ENCODE measurements at regions not wholly inside any gene's neighbourhood (a gene's known extent, or its start where the extent isn't known, plus 50 kb on each side); places are given as distances from the start of the nearest gene placed in this dataset.
"Not testable (repeated sequence)": the region's sequence is repeated elsewhere in the genome, so short reads cannot be mapped to it uniquely, and the experiment has no call there.

- TF ChIP-seq POLR2A (IDR thresholded peaks at IDR 0.05): no peak
- TF ChIP-seq POLR2AphosphoS5 (IDR thresholded peaks at IDR 0.05): no peak
- TF ChIP-seq EP300 (IDR thresholded peaks at IDR 0.05): no peak
- no peak for TF ChIP-seq CTCF (IDR thresholded peaks at IDR 0.05)
- no peaks in the 10 kb centered on the region for H3K36me3 ChIP-seq
- 46% methylated on average over 2 of the region's 2 CpGs for WGBS
- H3K4me3 ChIP-seq: no peak overlapping the region
- no peaks in the 10 kb centered on the region for H3K4me1 ChIP-seq
- H3K27ac ChIP-seq: no peak overlapping the region
- no peaks in the 10 kb centered on the region for H3K9me3 ChIP-seq
- DNase-seq (ENCODE audit: low spot score in 2 of 2): no peak
- H3K27me3 ChIP-seq: no peaks in the 10 kb centered on the region
These were observed 785.6 kb downstream of the NTRK3 start for GRCh38 chr15:87470923-87471322.

GRCh38 chr15:87463956-87464355 is 792.6 kb downstream of the NTRK3 start:
- WGBS: 90% methylated on average over 2 of the region's 7 CpGs
- DNase-seq (ENCODE audit: low spot score in 2 of 2); H3K36me3 ChIP-seq; H3K27me3 ChIP-seq; H3K4me3 ChIP-seq; H3K27ac ChIP-seq; H3K4me1 ChIP-seq; H3K9me3 ChIP-seq: not testable (repeated sequence)

GRCh38 chr15:87461631-87462030 is 794.9 kb downstream of the NTRK3 start:
- Histone ChIP-seq H3K4me3 (no peak overlapping the region), H3K9me3 (no peaks in the 10 kb centered on the region), H3K27me3 (no peaks in the 10 kb centered on the region), H3K27ac (no peak overlapping the region), H3K4me1 (no peaks in the 10 kb centered on the region), H3K36me3 (no peaks in the 10 kb centered on the region)
- no peak for DNase-seq (ENCODE audit: low spot score in 2 of 2)
- no peak for TF ChIP-seq POLR2AphosphoS5 (IDR thresholded peaks at IDR 0.05)
- TF ChIP-seq POLR2A (IDR thresholded peaks at IDR 0.05): no peak
- no peak for TF ChIP-seq EP300 (IDR thresholded peaks at IDR 0.05)
- no peak for TF ChIP-seq CTCF (IDR thresholded peaks at IDR 0.05)

GRCh38 chr15:87454860-87455259 is 801.7 kb downstream of the NTRK3 start:
- Histone ChIP-seq H3K27me3 (no peaks in the 10 kb centered on the region), H3K9me3 (no peaks in the 10 kb centered on the region), H3K4me1 (no peaks in the 10 kb centered on the region), H3K4me3 (no peak overlapping the region), H3K27ac (no peak overlapping the region), H3K36me3 (no peaks in the 10 kb centered on the region)
- no peak for DNase-seq (ENCODE audit: low spot score in 2 of 2)
- TF ChIP-seq POLR2A (IDR thresholded peaks at IDR 0.05) (no peak), POLR2AphosphoS5 (IDR thresholded peaks at IDR 0.05) (no peak)
- WGBS: 86% methylated on average over 1 of the region's 1 CpG

- no peaks in the 10 kb centered on the region for H3K9me3 ChIP-seq
- no peaks in the 10 kb centered on the region for H3K36me3 ChIP-seq
- WGBS: 32% methylated on average over 1 of the region's 1 CpG
- no peaks in the 10 kb centered on the region for H3K4me1 ChIP-seq
- TF ChIP-seq CTCF (IDR thresholded peaks at IDR 0.05) (no peak), POLR2AphosphoS5 (IDR thresholded peaks at IDR 0.05) (no peak), POLR2A (IDR thresholded peaks at IDR 0.05) (no peak), EP300 (IDR thresholded peaks at IDR 0.05) (no peak)
- no peak for DNase-seq (ENCODE audit: low spot score in 2 of 2)
- no peak overlapping the region for H3K27ac ChIP-seq
- no peak overlapping the region for H3K4me3 ChIP-seq
- no peaks in the 10 kb centered on the region for H3K27me3 ChIP-seq
These were observed 806.2 kb downstream of the NTRK3 start for GRCh38 chr15:87450314-87450713.

GRCh38 chr15:87439090-87439489 is 817.4 kb downstream of the NTRK3 start:
- no peak for DNase-seq (ENCODE audit: low spot score in 2 of 2)
- H3K4me1 ChIP-seq: no peaks in the 10 kb centered on the region
- no peaks in the 10 kb centered on the region for H3K9me3 ChIP-seq
- H3K27me3 ChIP-seq: no peaks in the 10 kb centered on the region
- TF ChIP-seq CTCF (IDR thresholded peaks at IDR 0.05) (no peak), POLR2AphosphoS5 (IDR thresholded peaks at IDR 0.05) (no peak), POLR2A (IDR thresholded peaks at IDR 0.05) (no peak), EP300 (IDR thresholded peaks at IDR 0.05) (no peak)
- WGBS: 57% methylated on average over 2 of the region's 2 CpGs
- H3K27ac ChIP-seq: no peak overlapping the region
- no peaks in the 10 kb centered on the region for H3K36me3 ChIP-seq
- no peak overlapping the region for H3K4me3 ChIP-seq

Data from suprapubic skin (tissue), 4 donors.